DOHH2 (cell line): ENCODE measurements at regions not wholly inside any gene's neighbourhood (a gene's known extent, or its start where the extent isn't known, plus 50 kb on each side); places are given as distances from the start of the nearest gene placed in this dataset.

Experiments used
- H3F3A ChIP-seq: fragments of 200-600 bp; sonication (generic), shearing (Covaris generic); 2 replicates; pipeline ENCODE4 v1.6.0; 2016; ENCODE audit warnings: antibody characterized with exemption, mild to moderate bottlenecking; ENCODE audit not compliant: control insufficient read depth, insufficient read depth
- H3K27ac ChIP-seq: fragments of 200-600 bp; sonication (generic); 2 replicates; pipeline ENCODE4 v1.5.1; 2014; ENCODE audit warnings: low read depth, mild to moderate bottlenecking, low read length, moderate library complexity
- H3K27me3 ChIP-seq: fragments of 200-600 bp; sonication (generic); 2 replicates; pipeline ENCODE4 v1.6.1; 2014; ENCODE audit warnings: mild to moderate bottlenecking, low read length, mixed read lengths; ENCODE audit not compliant: control insufficient read depth
- H3K36me3 ChIP-seq: fragments of 200-600 bp; sonication (generic); 2 replicates; pipeline ENCODE4 v1.6.1; 2014; ENCODE audit warnings: mild to moderate bottlenecking, low read length, moderate library complexity, mixed read lengths; ENCODE audit not compliant: control insufficient read depth
- H3K4me1 ChIP-seq: fragments of 200-600 bp; sonication (generic); 2 replicates; pipeline ENCODE4 v1.6.1; 2014; ENCODE audit warnings: mild to moderate bottlenecking, low read length, mixed read lengths; ENCODE audit not compliant: control insufficient read depth
- H3K4me2 ChIP-seq: fragments of 200-600 bp; sonication (generic); 2 replicates; pipeline ENCODE4 v1.6.0; 2014; ENCODE audit warnings: mild to moderate bottlenecking, low read length, moderate library complexity
- H3K4me3 ChIP-seq: fragments of 200-600 bp; sonication (generic); 2 replicates; pipeline ENCODE4 v1.5.1; 2014; ENCODE audit warnings: mild to moderate bottlenecking, low read length, mixed read lengths
- H3K79me2 ChIP-seq: fragments of 200-600 bp; sonication (generic); 2 replicates; pipeline ENCODE4 v1.6.1; 2014; ENCODE audit warnings: mild to moderate bottlenecking, low read length, mixed read lengths; ENCODE audit not compliant: control insufficient read depth
- H3K9me2 ChIP-seq: fragments of 200-600 bp; sonication (generic); replicated peaks from 2 replicates; pipeline ENCODE4 v1.6.1; 2014; ENCODE audit warnings: mild to moderate bottlenecking, low read length, mixed read lengths; ENCODE audit not compliant: control insufficient read depth
- H3K9me3 ChIP-seq: fragments of 200-600 bp; sonication (generic); 2 replicates; pipeline ENCODE4 v1.6.1; 2014; ENCODE audit warnings: antibody characterized with exemption, low read length, mixed read lengths; ENCODE audit not compliant: control insufficient read depth, insufficient read depth
- H4K20me1 ChIP-seq: fragments of 200-600 bp; sonication (generic); 2 replicates; pipeline ENCODE4 v1.6.0; 2014; ENCODE audit warnings: low read depth, mild to moderate bottlenecking, antibody characterized with exemption, low read length, moderate library complexity; ENCODE audit not compliant: control insufficient read depth, insufficient read depth
- EZH2phosphoT487 ChIP-seq: fragments of 200-600 bp; sonication (generic); IDR thresholded peaks from 2 replicates; pipeline ENCODE4 v1.6.1; 2017; ENCODE audit warnings: borderline replicate concordance, mild to moderate bottlenecking, antibody characterized with exemption, low read length, moderate library complexity, mixed read lengths
- TF ChIP-seq, protein P1 (sequence below): fragments of 200-600 bp; sonication (generic); IDR thresholded peaks from one replicate; pipeline ENCODE4 v1.5.1; 2014; ENCODE audit warnings: antibody characterized with exemption, mild to moderate bottlenecking, low read depth, low read length; ENCODE audit not compliant: poor library complexity, severe bottlenecking

DNA sequence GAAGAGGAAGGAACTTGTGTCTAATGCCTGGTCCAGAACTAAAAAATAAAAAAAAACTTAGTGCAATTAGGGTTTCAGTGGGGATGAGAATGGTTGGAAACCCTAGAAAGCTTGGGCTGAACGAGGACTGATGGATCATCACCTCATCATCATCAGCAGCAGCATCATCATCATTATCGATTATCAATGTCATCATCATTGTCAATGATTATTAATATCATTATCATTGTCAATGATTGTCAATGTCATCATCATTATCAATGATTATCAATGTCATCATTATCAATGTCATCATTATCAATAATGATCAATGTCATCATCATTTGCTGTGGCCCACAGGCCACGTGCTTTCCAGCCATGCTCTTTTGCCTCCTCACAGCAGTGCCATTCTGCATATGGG is 952.0 kb upstream of the ZNF722 start:
- no peak overlapping the region for H3K4me3 ChIP-seq
- H3K9me3 ChIP-seq, result peaks cover 38% of the 10 kb centered on the region
- no peaks in the 10 kb centered on the region for H3K9me2 ChIP-seq
- no peak overlapping the region for H3K27ac ChIP-seq
- H3K4me2 ChIP-seq, result no peak overlapping the region
- no peaks in the 10 kb centered on the region for H3K27me3 ChIP-seq
- H4K20me1 ChIP-seq, result no peaks in the 10 kb centered on the region
- H3K36me3 ChIP-seq, result no peaks in the 10 kb centered on the region
- no peak for TF ChIP-seq EZH2phosphoT487
- TF ChIP-seq, protein P1, sequence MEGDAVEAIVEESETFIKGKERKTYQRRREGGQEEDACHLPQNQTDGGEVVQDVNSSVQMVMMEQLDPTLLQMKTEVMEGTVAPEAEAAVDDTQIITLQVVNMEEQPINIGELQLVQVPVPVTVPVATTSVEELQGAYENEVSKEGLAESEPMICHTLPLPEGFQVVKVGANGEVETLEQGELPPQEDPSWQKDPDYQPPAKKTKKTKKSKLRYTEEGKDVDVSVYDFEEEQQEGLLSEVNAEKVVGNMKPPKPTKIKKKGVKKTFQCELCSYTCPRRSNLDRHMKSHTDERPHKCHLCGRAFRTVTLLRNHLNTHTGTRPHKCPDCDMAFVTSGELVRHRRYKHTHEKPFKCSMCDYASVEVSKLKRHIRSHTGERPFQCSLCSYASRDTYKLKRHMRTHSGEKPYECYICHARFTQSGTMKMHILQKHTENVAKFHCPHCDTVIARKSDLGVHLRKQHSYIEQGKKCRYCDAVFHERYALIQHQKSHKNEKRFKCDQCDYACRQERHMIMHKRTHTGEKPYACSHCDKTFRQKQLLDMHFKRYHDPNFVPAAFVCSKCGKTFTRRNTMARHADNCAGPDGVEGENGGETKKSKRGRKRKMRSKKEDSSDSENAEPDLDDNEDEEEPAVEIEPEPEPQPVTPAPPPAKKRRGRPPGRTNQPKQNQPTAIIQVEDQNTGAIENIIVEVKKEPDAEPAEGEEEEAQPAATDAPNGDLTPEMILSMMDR, result no peak
- H3F3A ChIP-seq, result no peaks in the 10 kb centered on the region
- no peaks in the 10 kb centered on the region for H3K79me2 ChIP-seq
- H3K4me1 ChIP-seq, result no peaks in the 10 kb centered on the region

DNA sequence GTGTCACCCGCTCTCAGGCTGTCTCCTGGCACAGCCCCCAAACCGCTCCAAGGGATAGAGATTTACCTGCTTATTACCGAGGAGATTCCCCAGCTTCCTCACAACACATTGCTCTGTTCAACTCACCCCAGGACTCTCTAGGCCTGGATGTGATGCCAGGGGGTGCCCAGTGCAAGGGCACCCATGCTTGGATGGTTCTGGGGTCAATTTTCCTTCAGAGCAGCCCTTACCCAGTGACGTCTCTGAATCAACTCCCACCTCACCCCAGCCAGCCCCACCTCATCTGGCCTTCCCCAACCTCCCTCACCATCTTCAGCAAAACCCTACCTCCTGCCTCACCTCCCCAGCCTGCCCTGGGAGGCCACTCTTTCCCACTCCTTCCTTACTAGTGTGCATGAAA is 951.6 kb upstream of the ZNF722 start:
- H3K27me3 ChIP-seq, result no peaks in the 10 kb centered on the region
- no peak overlapping the region for H3K27ac ChIP-seq
- no peaks in the 10 kb centered on the region for H4K20me1 ChIP-seq
- H3K4me2 ChIP-seq, result no peak overlapping the region
- H3K4me1 ChIP-seq, result no peaks in the 10 kb centered on the region
- H3K9me3 ChIP-seq, result peaks cover 40% of the 10 kb centered on the region
- no peak overlapping the region for H3K4me3 ChIP-seq
- TF ChIP-seq, protein P1, result no peak
- no peak for TF ChIP-seq EZH2phosphoT487
- H3K79me2 ChIP-seq, result no peaks in the 10 kb centered on the region
- H3F3A ChIP-seq, result no peaks in the 10 kb centered on the region
- H3K9me2 ChIP-seq, result no peaks in the 10 kb centered on the region
- H3K36me3 ChIP-seq, result no peaks in the 10 kb centered on the region

DNA sequence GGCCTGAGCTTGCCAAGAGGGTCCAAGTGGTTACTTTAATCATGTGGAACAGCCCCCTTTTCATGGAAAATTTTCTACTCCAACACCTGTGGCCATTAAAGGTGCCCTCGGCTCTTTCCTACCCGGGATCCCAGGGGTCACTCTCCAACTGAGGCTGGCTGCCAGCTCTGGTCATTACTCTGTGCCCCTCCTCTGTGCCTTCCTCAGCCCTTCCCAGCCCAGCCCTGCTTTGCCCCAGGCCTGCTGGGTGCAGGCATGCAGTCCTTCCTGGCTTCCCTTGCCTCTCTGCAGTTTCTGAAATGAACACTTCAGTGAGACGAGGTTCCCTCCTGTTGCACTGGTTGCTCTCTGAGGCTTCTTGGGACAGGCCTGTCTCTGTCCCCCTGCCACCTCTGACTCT is 951.1 kb upstream of the ZNF722 start:
- Histone ChIP-seq H3K79me2 (no peaks in the 10 kb centered on the region), H3K9me2 (no peaks in the 10 kb centered on the region), H3K27me3 (no peaks in the 10 kb centered on the region), H3K4me3 (no peak overlapping the region), H3K9me3 (peaks cover 40% of the 10 kb centered on the region), H3K36me3 (no peaks in the 10 kb centered on the region), H4K20me1 (no peaks in the 10 kb centered on the region), H3K4me2 (no peak overlapping the region), H3F3A (no peaks in the 10 kb centered on the region), H3K27ac (no peak overlapping the region), H3K4me1 (no peaks in the 10 kb centered on the region)
- TF ChIP-seq, protein P1, result no peak
- TF ChIP-seq EZH2phosphoT487, result no peak
